Motor neuron (in vitro differentiated cells): ENCODE measurements at regions not wholly inside any gene's neighbourhood (a gene's known extent, or its start where the extent isn't known, plus 50 kb on each side); places are given as distances from the start of the nearest gene placed in this dataset.
"Not testable (repeated sequence)": the region's sequence is repeated elsewhere in the genome, so short reads cannot be mapped to it uniquely, and the experiment has no call there.

Source experiments
- ATAC-seq, 8 experiments: fragments of 200-7000 bp; cut with Tn5 transposase; replicated peaks in 6 of 8; 2 replicates each; pipeline ENCODE4 v1.8.0; 2021; ENCODE audit warnings: mild to moderate bottlenecking in 8 of 8, moderate library complexity in 8 of 8
- H3K27ac ChIP-seq, 2 donors: fragments of 250-450 bp; sonication (Bioruptor Pico); 2 replicates each; pipeline ENCODE4 v1.9.0; 2021; ENCODE audit warnings: antibody characterized with exemption in 2 of 2, mild to moderate bottlenecking in 2 of 2, moderate library complexity in 1 of 2
- H3K4me1 ChIP-seq, 2 donors: fragments of 250-450 bp; sonication (Bioruptor Pico); replicated peaks in 1 of 2; 2 replicates each; pipeline ENCODE4 v1.6.1; 2021; ENCODE audit warnings: antibody characterized with exemption in 2 of 2, mild to moderate bottlenecking in 2 of 2, moderate library complexity in 1 of 2
- H3K4me3 ChIP-seq, 5 donors: fragments of 250-450 bp; sonication (Bioruptor Pico); 2 replicates each; pipeline ENCODE4 v1.9.0; 2021; ENCODE audit warnings: antibody characterized with exemption in 5 of 5, mild to moderate bottlenecking in 5 of 5, moderate library complexity in 4 of 5
- WGBS, 10 experiments: fragments of 450-650 bp; shearing (Covaris generic); methylation state at CpG; one replicate each; pipeline ENCODE4 v1.0.0; 2022; 5-methylcytosine and 5-hydroxymethylcytosine counted together
- in situ Hi-C, 9 experiments: fragments of 400-800 bp; cut with MboI; loops; one replicate each; pipeline ENCODE4 v1.15.0; 2021; ENCODE audit warnings: low sequenced_read_pairs in 9 of 9, low pct_unique_long_range_greater_than_20kb in 2 of 9; ENCODE audit not compliant: unreplicated experiment in 9 of 9

DNA sequence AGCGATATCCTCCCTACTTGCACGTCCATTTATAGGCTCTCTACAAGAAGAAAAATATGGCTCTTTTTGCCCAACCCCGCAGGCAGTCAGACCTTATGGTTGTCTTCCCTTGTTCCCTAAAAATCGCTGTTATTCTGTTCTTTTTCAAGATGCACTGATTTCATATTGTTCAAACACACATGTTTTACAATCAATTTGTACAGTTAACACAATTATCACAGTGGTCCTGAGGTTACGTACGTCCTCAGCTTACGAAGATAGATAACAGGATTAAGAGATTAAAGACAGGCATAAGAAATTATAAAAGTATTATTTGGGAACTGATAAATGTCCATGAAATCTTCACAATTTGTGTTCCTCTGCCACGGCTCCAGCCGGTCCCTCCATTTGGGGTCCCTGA, 468.9 kb upstream of the PIK3R1 start:
- ATAC-seq, H3K27ac ChIP-seq, H3K4me3 ChIP-seq, H3K4me1 ChIP-seq, in situ Hi-C loops: not testable (repeated sequence)
- WGBS, 10 experiments, result 73 to 100% (median 80%) methylated on average over 1 to 6 of the region's 9 CpGs; no CpG with 5 or more reads in 1 of the 10 experiments

GRCh38 chr5:67746103-67746502, 469.5 kb upstream of the PIK3R1 start:
- no peak for ATAC-seq
- Histone ChIP-seq H3K4me3 (no peak overlapping the region), H3K27ac (no peak overlapping the region), H3K4me1 (no peaks in the 10 kb centered on the region)
- in situ Hi-C loops, result no loop called here
- 67 to 100% (median 97%) methylated on average over 1 to 2 of the region's 2 CpGs; no CpG with 5 or more reads in 2 of the 10 experiments for WGBS, 10 experiments

GRCh38 chr5:67732921-67733320, 482.6 kb upstream of the PIK3R1 start:
- no peak overlapping the region for H3K27ac ChIP-seq
- no peak for ATAC-seq
- in situ Hi-C loops, result no loop called here
- no peak overlapping the region for H3K4me3 ChIP-seq
- WGBS, 10 experiments, result 40 to 100% (median 94%) methylated on average over 1 to 2 of the region's 2 CpGs; no CpG with 5 or more reads in 1 of the 10 experiments
- peaks cover 10 to 12% of the 10 kb centered on the region in 2 donors for H3K4me1 ChIP-seq

DNA sequence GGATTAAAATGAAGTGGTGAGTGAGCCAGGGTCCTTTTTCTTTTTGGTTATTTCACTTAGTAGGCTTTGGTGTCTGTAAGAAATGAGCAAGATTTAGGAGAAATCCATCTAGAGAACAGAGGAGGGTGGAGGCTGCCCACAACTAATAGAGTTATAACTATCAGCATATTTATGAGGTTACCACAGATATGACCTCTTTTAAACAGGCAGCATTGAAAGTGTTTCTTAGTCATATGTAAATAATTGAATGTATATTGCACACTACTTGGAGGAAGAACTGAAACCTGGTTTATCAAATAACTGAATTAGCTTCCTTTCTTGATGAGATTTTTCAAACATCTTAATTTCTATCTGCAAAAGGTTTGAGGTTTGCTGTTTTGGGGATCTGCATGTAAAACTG, 483.1 kb upstream of the PIK3R1 start:
- no peak for ATAC-seq
- H3K27ac ChIP-seq, result no peak overlapping the region
- in situ Hi-C loops, result no loop called here
- peaks cover 10 to 12% of the 10 kb centered on the region in 2 donors for H3K4me1 ChIP-seq
- no peak overlapping the region for H3K4me3 ChIP-seq

- 6 to 80% (median 66%) methylated on average over 1 to 2 of the region's 2 CpGs; no CpG with 5 or more reads in 2 of the 10 experiments for WGBS, 10 experiments
- ATAC-seq, result peak in 5 of 8 experiments; percentile 50 to 70 (median 63)
- no peak overlapping the region for H3K27ac ChIP-seq
- no peak overlapping the region for H3K4me3 ChIP-seq
- peaks cover 10 to 12% of the 10 kb centered on the region in 2 donors for H3K4me1 ChIP-seq
- in situ Hi-C loops, result no loop called here
These were observed 483.7 kb upstream of the PIK3R1 start for GRCh38 chr5:67731886-67732285.

- no peak overlapping the region for H3K4me3 ChIP-seq
- peaks cover 10 to 12% of the 10 kb centered on the region in 2 donors for H3K4me1 ChIP-seq
- in situ Hi-C loops, result no loop called here
- WGBS, 10 experiments, result 71 to 100% (median 100%) methylated on average over 1 of the region's 1 CpG; no CpG with 5 or more reads in 5 of the 10 experiments
- H3K27ac ChIP-seq, result no peak overlapping the region
- peak in 2 of 8 experiments; percentile 11 to 32 for ATAC-seq
These were observed 484.6 kb upstream of the PIK3R1 start for GRCh38 chr5:67730917-67731474.

GRCh38 chr5:67728326-67728890, 487.1 kb upstream of the PIK3R1 start:
- no peak overlapping the region for H3K4me3 ChIP-seq
- H3K27ac ChIP-seq, result no peak overlapping the region
- peaks cover 10 to 12% of the 10 kb centered on the region in 2 donors for H3K4me1 ChIP-seq
- peak in 1 of 8 experiments; percentile 72 for ATAC-seq
- in situ Hi-C loops, result no loop called here
- 28 to 100% (median 84%) methylated on average over 1 to 3 of the region's 3 CpGs for WGBS, 10 experiments

GRCh38 chr5:67725604-67726003, 490.0 kb upstream of the PIK3R1 start:
- Histone ChIP-seq H3K27ac (no peak overlapping the region), H3K4me1 (no peaks in the 10 kb centered on the region), H3K4me3 (no peak overlapping the region)
- ATAC-seq, result no peak
- in situ Hi-C loops, result no loop called here
- WGBS, 10 experiments, result 50 to 100% (median 100%) methylated on average over 1 of the region's 1 CpG; no CpG with 5 or more reads in 4 of the 10 experiments

DNA sequence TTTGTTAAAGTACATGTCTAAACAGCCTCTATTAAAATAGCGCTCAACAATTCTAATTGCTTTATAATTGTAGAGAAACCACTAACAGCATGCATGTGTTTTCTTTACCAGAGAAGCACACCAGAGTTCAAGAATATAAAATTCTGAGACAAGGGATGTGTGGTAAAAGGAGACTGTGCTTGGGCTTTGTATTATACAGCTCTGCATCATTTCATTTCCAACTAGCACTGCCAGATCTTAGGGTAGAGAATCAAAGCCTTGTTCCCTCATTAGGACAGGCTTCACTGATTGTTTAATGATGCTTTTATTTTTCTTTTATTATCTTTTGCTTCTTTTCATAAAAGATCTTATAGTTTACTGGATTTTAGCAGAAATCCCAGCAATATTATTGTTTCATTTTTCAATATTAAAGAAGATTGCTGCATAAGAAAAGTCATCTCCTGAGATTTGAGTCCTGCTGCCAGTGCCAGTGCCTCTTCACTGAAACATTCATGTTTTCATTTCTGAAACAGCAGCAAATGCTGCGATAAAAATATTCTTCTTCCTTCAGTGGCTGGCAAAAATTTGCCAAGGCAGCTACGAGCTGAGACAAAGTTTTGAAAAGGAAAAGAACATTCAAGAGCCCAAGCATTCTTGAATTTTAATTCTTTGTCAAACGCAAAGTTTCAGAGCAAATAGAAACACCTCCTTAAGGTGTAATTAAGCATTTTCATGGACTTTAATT, 491.0 kb upstream of the PIK3R1 start:
- no peak overlapping the region for H3K27ac ChIP-seq
- in situ Hi-C loops, result no loop called here
- ATAC-seq, result no peak
- WGBS, 10 experiments, result 9 to 100% (median 87%) methylated on average over 1 to 4 of the region's 4 CpGs
- H3K4me3 ChIP-seq, result no peak overlapping the region
- H3K4me1 ChIP-seq, result no peaks in the 10 kb centered on the region

GRCh38 chr5:67723873-67724272, 491.7 kb upstream of the PIK3R1 start:
- WGBS, 10 experiments, result 38 to 100% (median 91%) methylated on average over 1 of the region's 1 CpG; no CpG with 5 or more reads in 3 of the 10 experiments
- in situ Hi-C loops, result no loop called here
- Histone ChIP-seq H3K4me3 (no peak overlapping the region), H3K4me1 (no peaks in the 10 kb centered on the region), H3K27ac (no peak overlapping the region)
- no peak for ATAC-seq

GRCh38 chr5:67722582-67722981, 493.0 kb upstream of the PIK3R1 start:
- H3K4me1 ChIP-seq, H3K4me3 ChIP-seq, in situ Hi-C loops, H3K27ac ChIP-seq, ATAC-seq: not testable (repeated sequence)
- WGBS, 10 experiments, result no CpG with 5 or more reads among the region's 2 CpGs

DNA sequence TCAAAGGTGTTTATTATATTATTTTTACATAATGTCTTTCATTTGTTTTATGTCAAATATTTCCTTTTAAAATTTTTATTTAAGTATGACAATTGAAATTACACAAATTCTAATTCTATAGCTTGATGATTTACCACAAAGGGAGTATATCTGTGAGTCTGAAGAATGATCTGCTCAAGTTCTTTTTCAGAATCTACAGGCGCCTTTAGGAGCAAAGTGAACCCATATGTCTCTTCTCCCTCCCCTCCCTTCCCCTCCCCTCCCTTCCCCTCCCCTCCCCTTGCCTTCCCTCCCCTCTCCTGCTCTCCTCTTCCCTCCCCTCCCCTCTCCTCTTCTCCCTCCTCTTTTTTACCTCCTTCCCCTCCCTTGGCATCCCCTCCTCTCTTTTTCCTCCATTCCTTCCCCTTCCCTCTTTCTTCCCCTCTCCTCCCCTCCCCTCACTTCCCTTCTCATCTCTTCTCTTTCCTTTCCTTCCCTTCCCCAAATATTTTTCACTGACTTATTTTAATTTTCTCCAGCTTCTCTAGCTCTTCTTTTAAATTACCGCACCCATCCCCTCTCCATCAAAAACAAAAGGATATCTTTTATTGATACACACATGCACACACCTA, 495.3 kb upstream of the PIK3R1 start:
- ATAC-seq, result no peak
- 0 to 100% (median 83%) methylated on average over 1 to 2 of the region's 2 CpGs; no CpG with 5 or more reads in 3 of the 10 experiments for WGBS, 10 experiments

DNA sequence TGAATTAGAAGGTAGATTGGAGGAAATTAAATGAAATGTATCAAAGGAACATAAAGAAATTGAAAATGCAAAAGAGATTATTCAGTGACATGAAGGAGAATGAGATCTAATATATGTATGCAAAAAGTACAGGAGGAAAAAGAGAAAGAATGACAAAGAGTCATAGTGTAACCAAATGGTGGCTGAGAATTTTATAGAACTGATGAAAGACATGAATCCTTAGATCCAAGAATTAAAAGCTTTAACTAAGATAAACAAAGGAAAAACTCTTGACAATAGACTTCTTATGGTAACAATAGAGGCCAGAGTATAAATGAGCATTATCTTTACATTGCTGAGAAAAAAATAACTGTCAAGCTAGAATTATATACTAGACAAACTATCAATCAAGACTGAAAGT, 505.4 kb upstream of the CD180 start:
- no peak for ATAC-seq
- H3K27ac ChIP-seq, result no peak overlapping the region
- no peaks in the 10 kb centered on the region for H3K4me1 ChIP-seq
- in situ Hi-C loops, result no loop called here
- no peak overlapping the region for H3K4me3 ChIP-seq

More for the DNA sequence above, 495.3 kb upstream of the PIK3R1 start:
- in situ Hi-C loops, result no loop called here
- Histone ChIP-seq H3K4me1 (no peaks in the 10 kb centered on the region), H3K27ac (no peak overlapping the region), H3K4me3 (no peak overlapping the region)
